CD14-positive monocyte (primary cell): ENCODE measurements at regions not wholly inside any gene's neighbourhood (a gene's known extent, or its start where the extent isn't known, plus 50 kb on each side); places are given as distances from the start of the nearest gene placed in this dataset.

Experiments used
- DNase-seq, 3 donors: peaks; one replicate each; pipeline ENCODE4 v3.0.0-alpha.2; 2011 to 2022
- H2AFZ ChIP-seq: 2 replicates; pipeline ENCODE4 v1.6.0; 2012; ENCODE audit warnings: mild to moderate bottlenecking, low read depth, low read length, inconsistent platforms; ENCODE audit not compliant: insufficient read depth, poor library complexity, severe bottlenecking
- H3K27ac ChIP-seq, 2 donors: 1 replicate in 1 of 2; 2 replicates in 1 of 2; pipeline ENCODE4 v1.5.1; 2012 to 2013; ENCODE audit warnings: low read length in 2 of 2, control low read depth in 1 of 2, inconsistent platforms in 1 of 2, low read depth in 1 of 2, mild to moderate bottlenecking in 1 of 2
- H3K27me3 ChIP-seq, 2 donors: one replicate each; pipeline versions ENCODE4 v1.6.0 to v1.6.1; 2011 to 2013; ENCODE audit warnings: low read length in 2 of 2; ENCODE audit not compliant: control insufficient read depth in 2 of 2, insufficient read depth in 2 of 2
- H3K36me3 ChIP-seq, 2 donors: replicated peaks in 1 of 2; 1 replicate in 1 of 2; 2 replicates in 1 of 2; pipeline versions ENCODE4 v1.5.1 to v1.6.1; 2012 to 2013; ENCODE audit warnings: low read length in 2 of 2, control low read depth in 1 of 2, inconsistent platforms in 1 of 2, mild to moderate bottlenecking in 1 of 2; ENCODE audit not compliant: insufficient read depth in 2 of 2, control insufficient read depth in 1 of 2
- H3K4me1 ChIP-seq, 2 donors: 1 replicate in 1 of 2; 2 replicates in 1 of 2; pipeline versions ENCODE4 v1.5.1 to v1.6.1; 2012 to 2013; ENCODE audit warnings: low read length in 2 of 2, control low read depth in 1 of 2, inconsistent platforms in 1 of 2, mild to moderate bottlenecking in 1 of 2, moderate library complexity in 1 of 2; ENCODE audit not compliant: insufficient read depth in 2 of 2, control insufficient read depth in 1 of 2
- H3K4me2 ChIP-seq: replicated peaks from 2 replicates; pipeline ENCODE3; 2012; ENCODE audit warnings: low read length, moderate library complexity, mild to moderate bottlenecking; ENCODE audit not compliant: poor library complexity, severe bottlenecking; ENCODE audit errors: extremely low read depth
- H3K4me3 ChIP-seq, 3 experiments: fragments of 200-600 bp in 1 of 3; sonication (generic) in 1 of 3; replicated peaks in 1 of 3; 1 replicate in 2 of 3; 2 replicates in 1 of 3; pipeline ENCODE4 v1.5.1; 2011 to 2013; ENCODE audit warnings: low read length in 3 of 3, mild to moderate bottlenecking in 3 of 3, control low read depth in 2 of 3, low read depth in 2 of 3, inconsistent platforms in 1 of 3, moderate library complexity in 1 of 3
- H3K79me2 ChIP-seq: 2 replicates; pipeline ENCODE4 v1.6.0; 2012; ENCODE audit warnings: mild to moderate bottlenecking, control low read depth, inconsistent platforms, low read length, moderate library complexity; ENCODE audit not compliant: insufficient read depth
- H3K9ac ChIP-seq: 2 replicates; pipeline ENCODE4 v1.6.0; 2017; ENCODE audit warnings: low read length, mild to moderate bottlenecking; ENCODE audit not compliant: insufficient read depth, poor library complexity, severe bottlenecking
- H3K9me3 ChIP-seq, 2 donors: replicated peaks in 1 of 2; 1 replicate in 1 of 2; 2 replicates in 1 of 2; pipeline versions ENCODE4 v1.5.1 to v1.6.1; 2012 to 2013; ENCODE audit warnings: low read length in 2 of 2, control low read depth in 1 of 2; ENCODE audit not compliant: control insufficient read depth in 1 of 2, insufficient read depth in 1 of 2
- H4K20me1 ChIP-seq: 2 replicates; pipeline ENCODE4 v1.6.0; 2012; ENCODE audit warnings: mild to moderate bottlenecking, low read length, control low read depth, moderate library complexity; ENCODE audit not compliant: insufficient read depth
- H3K27ac Mint-ChIP-seq, 7 donors: one replicate each; pipeline ENCODE4 v1.8.0; 2020; ENCODE audit warnings: mild to moderate bottlenecking in 7 of 7, mixed read lengths in 7 of 7, moderate library complexity in 6 of 7, inconsistent platforms in 2 of 7
- H3K27me3 Mint-ChIP-seq, 3 donors: one replicate each; pipeline ENCODE4 v1.8.0; 2021 to 2022; ENCODE audit warnings: low read depth in 3 of 3, mild to moderate bottlenecking in 3 of 3, mixed read lengths in 3 of 3, moderate library complexity in 3 of 3, inconsistent platforms in 1 of 3
- H3K36me3 Mint-ChIP-seq, 2 donors: one replicate each; pipeline ENCODE4 v1.8.0; 2020; ENCODE audit warnings: mixed read lengths in 2 of 2, inconsistent platforms in 1 of 2, mild to moderate bottlenecking in 1 of 2
- H3K4me1 Mint-ChIP-seq: one replicate; pipeline ENCODE4 v1.8.0; 2020; ENCODE audit warnings: mild to moderate bottlenecking, mixed read lengths
- H3K4me3 Mint-ChIP-seq, 2 donors: one replicate each; pipeline ENCODE4 v1.8.0; 2020; ENCODE audit warnings: mild to moderate bottlenecking in 2 of 2, mixed read lengths in 2 of 2, moderate library complexity in 1 of 2
- H3K9me3 Mint-ChIP-seq, 7 donors: one replicate each; pipeline ENCODE4 v1.8.0; 2020 to 2022; ENCODE audit warnings: mixed read lengths in 7 of 7, mild to moderate bottlenecking in 6 of 7, moderate library complexity in 6 of 7, inconsistent platforms in 2 of 7
- whole genome bisulfite sequencing: methylation state at CpG from one replicate; pipeline ENCODE4 v1.1.5; 2013; ENCODE audit warnings: missing lambda C conversion rate; ENCODE audit not compliant: insufficient coverage; 5-methylcytosine and 5-hydroxymethylcytosine counted together
- intact Hi-C, 2 donors: fragments of 100-400 bp; cut with micrococcal nuclease; formaldehyde crosslinking; loops; one replicate each; pipeline versions ENCODE4 v1.15.0 to v1.15.1; 2023
- TF ChIP-seq, protein P1 (sequence below): fragments of 200-600 bp; IDR thresholded peaks from one replicate; pipeline ENCODE4 v1.8.0; 2022; ENCODE audit warnings: antibody characterized with exemption, mild to moderate bottlenecking

DNA sequence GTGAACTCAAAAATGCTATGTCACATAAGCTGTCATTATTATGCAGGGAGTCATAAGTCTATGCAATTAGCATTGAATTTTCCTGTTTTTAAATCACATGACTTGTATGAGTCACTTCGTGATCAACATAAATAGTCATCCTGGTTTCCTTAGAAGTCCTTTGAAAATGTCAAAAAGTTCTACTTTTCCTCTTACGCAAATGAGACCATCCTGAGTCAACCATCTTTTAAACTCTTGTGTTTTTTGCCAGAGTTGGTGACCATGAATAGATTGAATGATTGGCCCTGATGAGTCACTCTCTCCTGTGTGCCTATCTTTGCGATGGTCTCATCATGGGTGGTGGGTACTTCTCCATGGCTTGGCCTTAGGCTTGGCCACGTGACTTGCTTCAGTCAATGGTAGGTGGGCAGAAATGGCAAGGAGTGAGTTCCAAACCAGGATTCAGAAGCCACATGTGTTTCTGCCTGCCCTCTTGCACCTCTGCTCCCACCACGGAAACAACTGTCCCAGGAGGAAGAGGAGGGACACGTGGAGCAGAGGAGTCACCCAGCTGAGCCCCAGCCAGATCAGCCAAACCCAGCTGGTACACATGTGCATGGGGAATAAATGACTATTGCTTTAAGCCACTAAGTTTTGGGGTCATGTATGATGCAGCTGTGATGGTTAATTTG is 123.5 kb upstream of the CACNA1A start:
- Mint-ChIP-seq H3K27ac (no peak overlapping the region), H3K36me3 (no peaks in the 10 kb centered on the region), H3K9me3 (peaks cover 4 to 12% (median 7%) of the 10 kb centered on the region in 7 donors), H3K4me3 (no peak overlapping the region), H3K4me1 (peaks cover 5% of the 10 kb centered on the region), H3K27me3 (peaks cover 8 to 24% (median 8%) of the 10 kb centered on the region in 3 donors)
- Histone ChIP-seq H3K27ac (no peak overlapping the region), H3K27me3 (no peaks in the 10 kb centered on the region), H3K9ac (no peak overlapping the region), H3K79me2 (no peaks in the 10 kb centered on the region), H2AFZ (no peak overlapping the region), H3K4me2 (no peak overlapping the region), H4K20me1 (no peaks in the 10 kb centered on the region), H3K4me3 (no peak overlapping the region), H3K4me1 (no peaks in the 10 kb centered on the region), H3K9me3 (peaks cover 6 to 9% of the 10 kb centered on the region in 2 donors), H3K36me3 (no peaks in the 10 kb centered on the region)
- TF ChIP-seq, protein P1, sequence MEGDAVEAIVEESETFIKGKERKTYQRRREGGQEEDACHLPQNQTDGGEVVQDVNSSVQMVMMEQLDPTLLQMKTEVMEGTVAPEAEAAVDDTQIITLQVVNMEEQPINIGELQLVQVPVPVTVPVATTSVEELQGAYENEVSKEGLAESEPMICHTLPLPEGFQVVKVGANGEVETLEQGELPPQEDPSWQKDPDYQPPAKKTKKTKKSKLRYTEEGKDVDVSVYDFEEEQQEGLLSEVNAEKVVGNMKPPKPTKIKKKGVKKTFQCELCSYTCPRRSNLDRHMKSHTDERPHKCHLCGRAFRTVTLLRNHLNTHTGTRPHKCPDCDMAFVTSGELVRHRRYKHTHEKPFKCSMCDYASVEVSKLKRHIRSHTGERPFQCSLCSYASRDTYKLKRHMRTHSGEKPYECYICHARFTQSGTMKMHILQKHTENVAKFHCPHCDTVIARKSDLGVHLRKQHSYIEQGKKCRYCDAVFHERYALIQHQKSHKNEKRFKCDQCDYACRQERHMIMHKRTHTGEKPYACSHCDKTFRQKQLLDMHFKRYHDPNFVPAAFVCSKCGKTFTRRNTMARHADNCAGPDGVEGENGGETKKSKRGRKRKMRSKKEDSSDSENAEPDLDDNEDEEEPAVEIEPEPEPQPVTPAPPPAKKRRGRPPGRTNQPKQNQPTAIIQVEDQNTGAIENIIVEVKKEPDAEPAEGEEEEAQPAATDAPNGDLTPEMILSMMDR, result no peak
- 81% methylated on average over 2 of the region's 6 CpGs for WGBS
- DNase-seq, result peak in 2 of 3 donors; percentile 17 to 42
- intact Hi-C loops, result no loop called here

DNA sequence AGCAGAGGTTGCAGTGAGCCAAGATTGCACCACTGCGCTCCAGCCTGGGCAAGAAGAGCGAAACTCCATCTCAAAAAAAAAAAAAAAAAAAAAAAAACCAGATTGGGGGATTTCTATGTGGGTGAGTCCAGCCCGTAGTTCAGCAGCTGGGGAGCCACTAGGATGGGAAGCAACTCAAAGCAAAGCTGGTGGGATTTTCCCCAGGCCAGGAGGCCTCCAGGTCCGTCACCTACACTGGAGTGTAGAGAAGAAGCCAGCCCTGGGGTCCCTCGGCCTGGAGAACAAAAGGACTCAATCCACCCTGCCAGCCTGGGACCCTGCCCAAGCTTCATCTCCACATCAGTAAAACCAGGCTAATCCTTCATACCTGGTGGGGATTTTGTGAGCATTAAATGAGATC is 121.3 kb upstream of the CACNA1A start:
- Histone ChIP-seq H4K20me1 (no peaks in the 10 kb centered on the region), H3K9ac (no peak overlapping the region), H3K4me2 (no peak overlapping the region), H3K9me3 (peaks cover 0 to 3% of the 10 kb centered on the region in 2 donors), H2AFZ (no peak overlapping the region), H3K27ac (no peak overlapping the region), H3K4me3 (no peak overlapping the region), H3K79me2 (no peaks in the 10 kb centered on the region), H3K36me3 (no peaks in the 10 kb centered on the region), H3K27me3 (peaks cover 4 to 13% of the 10 kb centered on the region in 2 donors), H3K4me1 (no peaks in the 10 kb centered on the region)
- 89% methylated on average over 2 of the region's 5 CpGs for WGBS
- H3K27ac Mint-ChIP-seq, result no peak overlapping the region
- H3K27me3 Mint-ChIP-seq, result peaks cover 24 to 44% (median 27%) of the 10 kb centered on the region in 3 donors
- DNase-seq, result no peak
- TF ChIP-seq, protein P1, result no peak
- H3K36me3 Mint-ChIP-seq, result no peaks in the 10 kb centered on the region
- no peak overlapping the region for H3K4me3 Mint-ChIP-seq
- peaks cover 0 to 4% (median 0%) of the 10 kb centered on the region in 7 donors for H3K9me3 Mint-ChIP-seq
- intact Hi-C loops, result no loop called here
- H3K4me1 Mint-ChIP-seq, result peaks cover 5% of the 10 kb centered on the region
